Neural progenitor cell (in vitro differentiated cells): ENCODE measurements at regions not wholly inside any gene's neighbourhood (a gene's known extent, or its start where the extent isn't known, plus 50 kb on each side); places are given as distances from the start of the nearest gene placed in this dataset.

Source experiments
- DNase-seq: peaks from one replicate; pipeline ENCODE4 v3.0.0-alpha.2; 2016; ENCODE audit warnings: low spot score
- H2AFZ ChIP-seq: fragments of 200-600 bp; sonication (generic); replicated peaks from 2 replicates; pipeline ENCODE4 v1.6.1; 2016; ENCODE audit warnings: antibody characterized with exemption
- H3F3A ChIP-seq: fragments of 200-600 bp; sonication (generic); 2 replicates; pipeline ENCODE4 v1.6.1; 2016; ENCODE audit warnings: antibody characterized with exemption, low read depth
- H3K27ac ChIP-seq: fragments of 200-600 bp; sonication (generic); 2 replicates; pipeline ENCODE4 v1.5.1; 2016; ENCODE audit warnings: mild to moderate bottlenecking
- H3K27me3 ChIP-seq: fragments of 200-600 bp; sonication (generic); 2 replicates; pipeline ENCODE4 v1.6.1; 2016; ENCODE audit warnings: mild to moderate bottlenecking, moderate library complexity
- H3K36me3 ChIP-seq: fragments of 200-600 bp; sonication (generic); 2 replicates; pipeline ENCODE4 v1.5.1; 2016
- H3K4me1 ChIP-seq: fragments of 200-600 bp; sonication (generic); 2 replicates; pipeline ENCODE4 v1.6.1; 2016; ENCODE audit warnings: mixed run types
- H3K4me2 ChIP-seq: fragments of 200-600 bp; sonication (generic); 2 replicates; pipeline ENCODE4 v1.6.1; 2016
- H3K4me3 ChIP-seq: fragments of 200-600 bp; sonication (generic); 2 replicates; pipeline ENCODE4 v1.5.1; 2016
- H3K79me2 ChIP-seq: fragments of 200-600 bp; sonication (generic); 2 replicates; pipeline ENCODE4 v1.6.1; 2016; ENCODE audit warnings: low read depth
- H3K9ac ChIP-seq: fragments of 200-600 bp; sonication (generic); 2 replicates; pipeline ENCODE4 v1.6.1; 2016
- H3K9me3 ChIP-seq: fragments of 200-600 bp; sonication (generic); 2 replicates; pipeline ENCODE4 v1.5.1; 2016; ENCODE audit warnings: low read depth
- H4K20me1 ChIP-seq: fragments of 200-600 bp; sonication (generic); 2 replicates; pipeline ENCODE4 v1.6.1; 2016; ENCODE audit warnings: low read depth
- H3K27ac Mint-ChIP-seq: 3 replicates; pipeline ENCODE4 v1.8.0; 2021; ENCODE audit warnings: mixed read lengths
- H3K27me3 Mint-ChIP-seq: 2 replicates; pipeline ENCODE4 v1.8.0; 2022; ENCODE audit warnings: low read depth, mild to moderate bottlenecking, inconsistent platforms, moderate library complexity, mixed read lengths; ENCODE audit not compliant: insufficient read depth
- H3K36me3 Mint-ChIP-seq: 3 replicates; pipeline ENCODE4 v1.8.0; 2021; ENCODE audit warnings: mixed read lengths
- H3K4me1 Mint-ChIP-seq: 3 replicates; pipeline ENCODE4 v1.8.0; 2021; ENCODE audit warnings: mixed read lengths
- H3K4me3 Mint-ChIP-seq: 3 replicates; pipeline ENCODE4 v1.8.0; 2021; ENCODE audit warnings: mild to moderate bottlenecking, moderate library complexity, mixed read lengths
- H3K9me3 Mint-ChIP-seq: 3 replicates; pipeline ENCODE4 v1.8.0; 2020; ENCODE audit warnings: mixed read lengths
- CTCF ChIP-seq: fragments of 200-600 bp; sonication (generic); IDR thresholded peaks from 2 replicates; pipeline ENCODE4 v1.5.1; 2017; ENCODE audit warnings: antibody characterized with exemption, mild to moderate bottlenecking
- EZH2 ChIP-seq: fragments of 200-600 bp; sonication (generic); IDR thresholded peaks from 2 replicates; pipeline ENCODE4 v1.6.1; 2017; ENCODE audit warnings: antibody characterized with exemption, mild to moderate bottlenecking, moderate library complexity
- EZH2phosphoT487 ChIP-seq: fragments of 200-600 bp; sonication (generic); IDR thresholded peaks from 2 replicates; pipeline ENCODE4 v1.6.1; 2017; ENCODE audit warnings: antibody characterized with exemption

GRCh38 chr12:34598851-34599529, 576.7 kb downstream of the ALG10 start:
- Histone ChIP-seq H3K27ac (no peak overlapping the region), H4K20me1 (no peaks in the 10 kb centered on the region), H3K27me3 (no peaks in the 10 kb centered on the region), H2AFZ (no peak overlapping the region), H3K9me3 (peaks cover 15% of the 10 kb centered on the region), H3K4me1 (no peaks in the 10 kb centered on the region), H3K9ac (no peak overlapping the region), H3K36me3 (no peaks in the 10 kb centered on the region), H3K4me2 (no peak overlapping the region), H3K4me3 (no peak overlapping the region), H3F3A (no peaks in the 10 kb centered on the region), H3K79me2 (no peaks in the 10 kb centered on the region)
- Mint-ChIP-seq H3K9me3 (peaks cover 80% of the 10 kb centered on the region), H3K27me3 (peaks cover 5% of the 10 kb centered on the region), H3K36me3 (no peaks in the 10 kb centered on the region), H3K27ac (no peak overlapping the region), H3K4me3 (no peak overlapping the region), H3K4me1 (no peaks in the 10 kb centered on the region)
- DNase-seq, result no peak
- no peak for TF ChIP-seq EZH2phosphoT487
- no peak for TF ChIP-seq CTCF
- TF ChIP-seq EZH2, result no peak

- H2AFZ ChIP-seq, result no peak overlapping the region
- peaks cover 8% of the 10 kb centered on the region for H3K9me3 ChIP-seq
- no peaks in the 10 kb centered on the region for H3K36me3 ChIP-seq
- Mint-ChIP-seq H3K27me3 (peaks cover 5% of the 10 kb centered on the region), H3K27ac (no peak overlapping the region), H3K4me3 (no peak overlapping the region), H3K9me3 (peaks cover 80% of the 10 kb centered on the region), H3K4me1 (no peaks in the 10 kb centered on the region), H3K36me3 (no peaks in the 10 kb centered on the region)
- H4K20me1 ChIP-seq, result no peaks in the 10 kb centered on the region
- H3K27ac ChIP-seq, result no peak overlapping the region
- H3K27me3 ChIP-seq, result no peaks in the 10 kb centered on the region
- no peak overlapping the region for H3K4me2 ChIP-seq
- H3K4me1 ChIP-seq, result no peaks in the 10 kb centered on the region
- no peaks in the 10 kb centered on the region for H3K79me2 ChIP-seq
- DNase-seq, result no peak
- no peaks in the 10 kb centered on the region for H3F3A ChIP-seq
- H3K9ac ChIP-seq, result no peak overlapping the region
- TF ChIP-seq EZH2 (no peak), EZH2phosphoT487 (no peak), CTCF (no peak)
- no peak overlapping the region for H3K4me3 ChIP-seq
Observed at GRCh38 chr12:34599530-34600513, 577.5 kb downstream of the ALG10 start.

GRCh38 chr12:34600592-34601462, 578.5 kb downstream of the ALG10 start:
- H3K36me3 Mint-ChIP-seq, result no peaks in the 10 kb centered on the region
- Histone ChIP-seq H3K9me3 (no peaks in the 10 kb centered on the region), H3K4me2 (no peak overlapping the region), H3K9ac (no peak overlapping the region), H3K79me2 (no peaks in the 10 kb centered on the region), H3K4me3 (no peak overlapping the region), H3K36me3 (no peaks in the 10 kb centered on the region), H3K4me1 (no peaks in the 10 kb centered on the region), H3K27me3 (no peaks in the 10 kb centered on the region), H3K27ac (no peak overlapping the region), H4K20me1 (no peaks in the 10 kb centered on the region), H2AFZ (no peak overlapping the region), H3F3A (no peaks in the 10 kb centered on the region)
- H3K4me1 Mint-ChIP-seq, result no peaks in the 10 kb centered on the region
- TF ChIP-seq EZH2phosphoT487, result no peak
- TF ChIP-seq CTCF, result no peak
- no peak for TF ChIP-seq EZH2
- no peak for DNase-seq
- H3K9me3 Mint-ChIP-seq, result peaks cover 78% of the 10 kb centered on the region
- no peak overlapping the region for H3K4me3 Mint-ChIP-seq
- no peak overlapping the region for H3K27ac Mint-ChIP-seq
- H3K27me3 Mint-ChIP-seq, result peaks cover 7% of the 10 kb centered on the region
